K562 (cell line): ENCODE measurements at regions not wholly inside any gene's neighbourhood (a gene's known extent, or its start where the extent isn't known, plus 50 kb on each side); places are given as distances from the start of the nearest gene placed in this dataset.

Experiments used
- HMG20A ChIP-seq: fragments of 450-650 bp; formaldehyde crosslinking; conservative IDR thresholded peaks from 2 replicates; pipeline ENCODE4 v1.4.0; 2020; ENCODE audit warnings: mild to moderate bottlenecking, mixed read lengths
- NR2C2 ChIP-seq, 2 experiments: fragments of 200-800 bp in 1 of 2; sonication (Bioruptor generic) in 1 of 2; sonication (generic) in 1 of 2; formaldehyde crosslinking in 1 of 2; IDR thresholded peaks; 2 replicates each; pipeline versions ENCODE4 v1.6.1 to v1.8.0; 2016 to 2022; ENCODE audit warnings: mild to moderate bottlenecking in 1 of 2, missing compliant biosample characterization in 1 of 2, missing genetic modification characterization in 1 of 2, missing genetic modification reagents in 1 of 2
- PCBP2 ChIP-seq: fragments of 200-400 bp; formaldehyde crosslinking; IDR thresholded peaks from 2 replicates; pipeline ENCODE4 v1.6.1; 2018; ENCODE audit warnings: low read length, low read depth, mild to moderate bottlenecking, moderate library complexity; ENCODE audit not compliant: poor library complexity, severe bottlenecking
- POLR2AphosphoS5 ChIP-seq: IDR thresholded peaks from 2 replicates; pipeline ENCODE4 v1.6.1; 2011; ENCODE audit warnings: mild to moderate bottlenecking, low read depth, low read length, moderate library complexity; ENCODE audit not compliant: control insufficient read depth, insufficient read depth
- TF ChIP-seq, protein P1 (sequence below), 3 experiments: IDR thresholded peaks in 2 of 3; conservative IDR thresholded peaks in 1 of 3; 2 replicates each; pipeline ENCODE4 v1.5.1; 2011 to 2012; ENCODE audit warnings: low read length in 3 of 3, mild to moderate bottlenecking in 3 of 3, control low read depth in 2 of 3, improper control_type of control experiment in 1 of 3, inconsistent platforms in 1 of 3, low read depth in 1 of 3, mixed read lengths in 1 of 3, moderate library complexity in 1 of 3; ENCODE audit not compliant: insufficient read depth in 2 of 3
- TF ChIP-seq, protein P2 (sequence below): conservative IDR thresholded peaks from 2 replicates; pipeline ENCODE4 v1.6.1; 2011; ENCODE audit warnings: low read depth, mild to moderate bottlenecking, low read length; ENCODE audit not compliant: control insufficient read depth

DNA sequence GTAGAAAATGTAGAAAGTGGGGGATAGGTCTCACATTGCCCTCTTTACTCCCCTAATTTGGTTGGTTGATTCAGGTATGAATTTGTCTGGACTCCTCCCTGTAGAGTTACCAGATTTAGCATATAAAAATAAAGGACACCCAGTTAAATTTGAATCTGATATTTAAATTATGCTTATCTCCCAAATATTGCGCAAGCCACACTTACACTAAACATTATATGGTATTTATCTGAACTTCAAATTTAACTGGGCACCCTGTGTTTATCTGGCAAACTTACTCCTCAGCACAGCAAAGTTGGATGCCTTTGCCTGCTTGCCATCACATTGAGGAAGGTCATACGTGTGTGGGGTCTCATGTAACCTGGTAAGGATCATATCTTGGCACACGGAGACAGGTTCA lies 882.4 kb upstream of the FAM98A start:
- TF ChIP-seq, protein P1, sequence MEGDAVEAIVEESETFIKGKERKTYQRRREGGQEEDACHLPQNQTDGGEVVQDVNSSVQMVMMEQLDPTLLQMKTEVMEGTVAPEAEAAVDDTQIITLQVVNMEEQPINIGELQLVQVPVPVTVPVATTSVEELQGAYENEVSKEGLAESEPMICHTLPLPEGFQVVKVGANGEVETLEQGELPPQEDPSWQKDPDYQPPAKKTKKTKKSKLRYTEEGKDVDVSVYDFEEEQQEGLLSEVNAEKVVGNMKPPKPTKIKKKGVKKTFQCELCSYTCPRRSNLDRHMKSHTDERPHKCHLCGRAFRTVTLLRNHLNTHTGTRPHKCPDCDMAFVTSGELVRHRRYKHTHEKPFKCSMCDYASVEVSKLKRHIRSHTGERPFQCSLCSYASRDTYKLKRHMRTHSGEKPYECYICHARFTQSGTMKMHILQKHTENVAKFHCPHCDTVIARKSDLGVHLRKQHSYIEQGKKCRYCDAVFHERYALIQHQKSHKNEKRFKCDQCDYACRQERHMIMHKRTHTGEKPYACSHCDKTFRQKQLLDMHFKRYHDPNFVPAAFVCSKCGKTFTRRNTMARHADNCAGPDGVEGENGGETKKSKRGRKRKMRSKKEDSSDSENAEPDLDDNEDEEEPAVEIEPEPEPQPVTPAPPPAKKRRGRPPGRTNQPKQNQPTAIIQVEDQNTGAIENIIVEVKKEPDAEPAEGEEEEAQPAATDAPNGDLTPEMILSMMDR (IDR thresholded peaks at IDR 0.05 in 2 of 3, conservative IDR thresholded peaks at IDR 0.05 in 1 of 3; ENCODE audit: insufficient read depth in 2 of 3, low read depth in 1 of 3, low read length in 3 of 3), result no peak
- TF ChIP-seq, protein P2, sequence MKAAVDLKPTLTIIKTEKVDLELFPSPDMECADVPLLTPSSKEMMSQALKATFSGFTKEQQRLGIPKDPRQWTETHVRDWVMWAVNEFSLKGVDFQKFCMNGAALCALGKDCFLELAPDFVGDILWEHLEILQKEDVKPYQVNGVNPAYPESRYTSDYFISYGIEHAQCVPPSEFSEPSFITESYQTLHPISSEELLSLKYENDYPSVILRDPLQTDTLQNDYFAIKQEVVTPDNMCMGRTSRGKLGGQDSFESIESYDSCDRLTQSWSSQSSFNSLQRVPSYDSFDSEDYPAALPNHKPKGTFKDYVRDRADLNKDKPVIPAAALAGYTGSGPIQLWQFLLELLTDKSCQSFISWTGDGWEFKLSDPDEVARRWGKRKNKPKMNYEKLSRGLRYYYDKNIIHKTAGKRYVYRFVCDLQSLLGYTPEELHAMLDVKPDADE, result no peak
- TF ChIP-seq PCBP2 (no peak), POLR2AphosphoS5 (no peak), NR2C2 (CRISPR knock-in tag; IDR thresholded peaks at IDR 0.05) (no peak), NR2C2 (tag; IDR thresholded peaks at IDR 0.05) (no peak), HMG20A (CRISPR knock-in tag) (no peak)
